HG03520 (cell line): ENCODE measurements at regions not wholly inside any gene's neighbourhood (a gene's known extent, or its start where the extent isn't known, plus 50 kb on each side); places are given as distances from the start of the nearest gene placed in this dataset.

ENCODE experiments used
- ATAC-seq: cut with Tn5 transposase; IDR thresholded peaks from one replicate; pipeline ENCODE4 v1.9.1; 2021; ENCODE audit warnings: mild to moderate bottlenecking, moderate library complexity; ENCODE audit not compliant: unreplicated experiment

- no peak for ATAC-seq
Observed at GRCh38 chr14:97413966-97414717, 617.0 kb downstream of the VRK1 start.

DNA sequence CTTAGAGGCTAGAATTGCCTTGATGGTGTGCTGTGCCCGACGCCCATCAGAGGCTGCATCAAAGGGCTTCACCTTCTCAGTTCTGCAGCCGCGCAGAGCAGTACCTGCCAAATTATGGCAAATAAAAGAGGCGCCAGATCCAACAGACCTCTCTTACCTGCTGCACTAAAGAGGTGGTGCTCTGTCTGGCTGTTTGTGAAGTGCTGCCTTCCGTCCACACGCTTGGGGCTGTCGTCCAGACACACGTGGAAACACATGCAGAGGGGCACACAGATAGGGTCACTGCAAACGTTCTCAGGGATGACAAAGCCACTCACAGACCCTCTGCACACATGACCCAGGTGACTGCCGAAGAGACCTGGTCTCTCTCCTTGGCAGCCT lies 617.5 kb downstream of the VRK1 start:
- ATAC-seq = no peak

DNA sequence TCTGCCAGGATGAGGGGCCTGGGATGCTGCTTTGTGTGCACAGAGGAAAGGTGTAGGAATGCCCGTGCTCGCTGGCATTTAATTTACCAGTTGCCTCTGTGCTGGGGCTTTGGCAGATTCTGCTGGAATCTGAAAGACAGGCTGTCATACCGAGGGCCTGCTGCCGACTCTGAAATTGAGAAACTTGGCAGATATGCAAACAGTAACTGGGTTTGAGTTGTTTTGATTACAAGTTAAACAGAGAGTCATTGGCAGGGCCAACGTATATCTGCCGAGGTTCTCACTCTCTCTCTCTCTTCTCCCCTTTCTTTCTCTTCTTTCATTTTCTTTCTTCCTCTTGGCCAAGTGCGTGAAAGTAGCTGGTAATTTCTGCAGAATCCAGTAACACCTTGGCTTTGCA lies 618.7 kb downstream of the VRK1 start:
- ATAC-seq = no peak

DNA sequence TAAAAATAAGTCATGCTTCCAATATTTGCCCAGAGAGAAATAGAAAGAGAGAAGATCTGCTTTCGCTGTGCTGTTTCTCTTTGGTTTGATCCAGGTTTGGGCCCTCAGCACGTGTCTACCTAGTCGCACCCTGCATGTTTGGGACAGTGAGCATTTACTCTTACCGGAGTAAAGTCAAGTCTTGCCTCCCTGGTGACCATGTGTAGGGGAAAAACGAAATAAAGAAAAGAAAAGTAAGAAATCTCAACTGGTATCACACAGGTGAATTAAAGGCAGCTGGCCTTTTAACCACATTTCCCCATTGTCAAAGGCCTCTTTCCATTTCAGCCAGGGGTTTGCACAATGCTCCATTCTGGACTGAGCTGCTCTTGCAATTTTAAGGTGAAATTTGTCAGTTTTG lies 619.4 kb downstream of the VRK1 start:
- ATAC-seq = no peak

DNA sequence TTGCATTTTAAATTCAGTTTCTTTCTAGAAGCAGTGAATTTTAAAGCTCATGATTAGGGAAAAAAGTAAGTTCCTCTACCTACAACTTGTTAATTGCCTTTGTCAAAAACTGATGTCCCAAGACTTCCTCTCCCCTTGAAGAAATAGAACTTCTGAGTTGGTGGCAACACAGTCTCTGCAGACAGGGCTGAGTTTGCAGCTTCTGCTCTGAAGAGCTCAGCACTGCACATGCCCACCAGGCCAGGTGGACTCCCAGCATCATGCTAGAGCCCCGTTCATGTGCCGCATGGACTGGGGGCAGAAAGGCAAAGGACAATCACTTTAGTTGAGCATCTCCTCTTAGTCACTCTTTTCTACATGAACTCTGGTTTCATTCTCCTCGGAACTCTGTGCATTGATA lies 620.1 kb downstream of the VRK1 start:
- no peak for ATAC-seq

DNA sequence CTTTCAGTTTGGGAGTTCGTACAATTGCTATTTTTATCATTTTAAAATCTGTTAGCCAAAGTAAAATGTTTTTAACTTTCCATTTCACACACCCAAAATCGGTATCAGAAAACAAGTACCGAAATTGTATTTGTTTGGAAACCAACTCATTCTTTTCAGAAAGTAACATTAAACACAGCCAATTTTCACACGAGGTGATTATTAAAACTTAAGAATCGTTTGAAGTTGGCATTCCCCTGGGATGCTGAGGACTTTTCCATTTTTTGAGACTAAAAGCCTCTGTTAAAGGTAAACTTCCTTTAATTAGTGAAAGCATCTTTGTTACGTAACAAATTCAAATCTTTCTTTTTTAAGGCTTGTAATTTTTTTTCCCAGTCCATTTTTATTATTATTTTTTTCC lies 623.0 kb downstream of the VRK1 start:
- no peak for ATAC-seq

- no peak for ATAC-seq
Observed at GRCh38 chr14:97426776-97427175, 629.6 kb downstream of the VRK1 start.

DNA sequence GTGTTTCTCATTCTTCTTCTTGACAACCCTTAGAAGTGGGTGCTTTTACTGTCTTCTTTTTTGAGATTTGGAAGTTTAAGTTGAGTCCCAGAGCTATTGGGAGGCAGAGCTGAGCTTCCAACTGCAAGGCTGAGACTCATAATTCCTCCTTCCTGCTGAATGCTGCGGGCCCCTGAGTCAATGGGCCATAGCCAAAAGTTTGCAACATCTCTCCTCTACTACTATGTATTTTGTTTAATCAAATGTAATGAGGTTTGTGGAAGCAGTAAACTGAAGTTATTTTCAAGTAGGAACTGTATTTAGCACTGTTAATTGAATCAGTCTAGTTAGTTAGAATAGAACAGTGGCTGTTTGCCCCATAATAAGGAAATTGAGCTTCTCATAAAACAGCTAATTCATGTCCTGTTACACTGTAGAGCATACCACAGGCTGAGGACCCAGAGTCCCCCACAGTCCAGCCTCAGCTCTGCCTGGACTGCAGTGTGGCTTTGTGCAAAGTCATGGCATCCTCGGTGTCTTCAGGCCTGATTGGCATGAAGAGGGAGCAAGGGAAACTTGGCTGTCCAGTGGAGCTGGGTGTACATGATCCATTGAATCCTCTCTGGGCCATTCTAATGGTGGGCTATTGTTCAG lies 631.7 kb downstream of the VRK1 start:
- ATAC-seq = no peak

DNA sequence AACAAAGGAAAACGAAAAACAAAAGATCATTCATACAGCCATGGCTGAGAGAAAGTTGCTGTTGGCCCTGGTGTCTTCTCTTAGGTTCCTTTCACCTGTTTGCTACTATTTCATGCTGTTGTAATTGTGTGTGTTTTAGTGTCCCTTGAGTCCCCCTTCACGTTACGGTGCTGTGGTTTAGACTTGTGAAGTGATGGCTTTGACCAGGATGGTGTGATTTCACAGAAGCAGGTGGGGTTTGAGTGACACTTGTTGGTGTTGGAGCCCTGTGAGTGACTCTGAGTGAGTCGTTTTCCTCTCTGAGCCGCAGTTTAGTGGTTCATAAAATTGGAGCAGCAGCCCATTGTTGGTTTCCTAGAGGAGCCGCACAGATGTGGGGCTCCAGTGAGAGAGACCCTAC lies 635.4 kb downstream of the VRK1 start:
- no peak for ATAC-seq

GRCh38 chr14:97441740-97442362 lies 644.7 kb downstream of the VRK1 start:
- no peak for ATAC-seq

DNA sequence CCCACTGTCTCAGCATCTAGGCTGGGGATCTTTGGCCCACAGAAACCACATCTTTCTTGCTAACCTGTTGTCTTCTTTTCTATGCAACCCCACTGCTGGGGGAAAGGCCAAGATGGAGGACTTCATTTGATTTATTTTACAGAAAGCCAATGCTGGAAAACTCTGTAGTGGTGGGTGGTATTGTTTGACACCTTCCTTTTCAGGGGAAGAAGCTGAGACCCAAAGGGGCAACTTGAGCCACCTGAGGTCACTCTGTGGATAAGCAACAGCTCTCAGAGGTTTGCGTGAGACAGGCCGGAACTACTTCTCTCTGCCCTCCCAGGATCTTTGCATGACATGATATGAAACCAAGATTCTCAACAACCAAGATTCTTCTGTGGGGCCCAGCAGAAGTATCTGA lies 645.2 kb downstream of the VRK1 start:
- no peak for ATAC-seq

DNA sequence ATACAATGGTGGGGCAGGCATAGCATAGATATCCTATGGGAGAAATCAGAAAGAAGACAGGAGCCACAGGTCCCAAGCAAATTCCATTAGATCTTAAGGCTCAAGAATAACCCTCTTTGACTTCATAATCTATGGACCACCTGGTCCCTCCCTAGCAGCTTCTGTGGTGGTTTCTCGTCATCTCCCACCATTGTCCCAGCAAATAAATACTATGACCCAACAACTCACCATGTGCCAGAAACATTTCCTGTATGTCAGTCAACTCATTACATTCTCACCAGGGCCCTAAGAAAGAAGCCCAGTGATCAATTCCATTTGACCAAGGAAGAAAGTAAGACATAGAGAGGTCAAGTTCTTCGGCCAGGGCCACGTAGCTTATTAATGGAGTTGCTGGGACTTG lies 646.2 kb downstream of the VRK1 start:
- ATAC-seq = no peak

DNA sequence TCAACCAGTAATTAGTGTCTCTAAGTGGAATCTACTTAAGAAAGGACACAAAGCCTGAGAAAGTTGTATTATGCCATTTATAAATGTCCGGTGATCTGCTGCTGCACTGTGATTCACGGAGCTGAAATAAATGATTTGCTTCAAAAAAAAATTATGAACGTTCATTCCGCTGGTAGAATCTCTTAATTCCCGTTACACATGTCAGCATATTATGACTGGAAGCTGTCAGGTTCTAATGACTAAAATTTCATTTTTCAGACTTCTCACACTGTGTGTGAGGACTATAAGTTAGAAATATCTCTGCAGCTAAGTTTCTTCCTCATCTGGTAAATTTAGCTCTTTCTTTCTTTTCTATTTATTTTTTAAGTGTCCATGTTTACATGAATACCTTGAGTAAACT lies 647.1 kb downstream of the VRK1 start:
- ATAC-seq = no peak

GRCh38 chr14:97445367-97445766 lies 648.2 kb downstream of the VRK1 start:
- ATAC-seq = no peak

GRCh38 chr14:97446087-97446486 lies 648.9 kb downstream of the VRK1 start:
- ATAC-seq = no peak

DNA sequence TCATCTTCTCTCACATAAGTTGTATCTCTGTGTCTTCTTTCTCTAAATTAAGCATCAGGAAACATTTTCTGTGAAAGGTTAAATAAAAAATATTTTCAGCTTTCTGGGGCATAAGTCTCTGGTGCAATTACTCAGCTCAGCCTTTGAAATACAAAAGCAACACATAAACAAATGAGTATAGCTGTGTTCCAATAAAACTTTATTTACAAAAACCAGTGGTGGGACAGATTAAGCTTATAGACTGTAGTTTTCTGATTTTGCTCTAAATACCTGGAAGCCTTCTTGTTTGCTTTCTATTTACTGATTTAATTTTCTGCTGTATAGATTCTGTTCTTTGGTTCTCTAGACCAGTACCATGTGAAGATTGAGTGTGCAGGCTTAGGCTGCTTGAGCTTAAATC lies 655.1 kb downstream of the VRK1 start:
- ATAC-seq = no peak

DNA sequence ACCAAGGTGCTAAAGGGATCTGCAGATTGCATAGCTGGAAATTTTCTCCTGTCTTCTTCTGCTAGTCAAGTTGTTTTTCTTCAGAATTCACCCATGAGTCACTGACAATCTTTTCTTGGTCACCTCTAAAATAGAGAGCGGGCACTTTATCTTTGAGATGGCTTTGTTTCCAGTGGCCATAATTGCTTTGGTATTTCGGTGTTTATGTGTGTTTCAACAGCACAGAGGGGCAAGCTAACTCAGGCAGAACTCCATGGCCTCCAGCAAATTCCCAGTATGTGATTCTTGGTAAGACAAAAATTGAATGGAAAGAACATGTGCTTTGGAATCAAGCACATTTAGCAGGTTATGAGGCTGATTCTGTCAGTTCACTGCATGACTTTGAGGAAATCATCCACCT lies 656.8 kb downstream of the VRK1 start:
- ATAC-seq = no peak

GRCh38 chr14:97456462-97456861 lies 659.3 kb downstream of the VRK1 start:
- no peak for ATAC-seq

- no peak for ATAC-seq
Observed at GRCh38 chr14:97456958-97457357, 659.8 kb downstream of the VRK1 start.

DNA sequence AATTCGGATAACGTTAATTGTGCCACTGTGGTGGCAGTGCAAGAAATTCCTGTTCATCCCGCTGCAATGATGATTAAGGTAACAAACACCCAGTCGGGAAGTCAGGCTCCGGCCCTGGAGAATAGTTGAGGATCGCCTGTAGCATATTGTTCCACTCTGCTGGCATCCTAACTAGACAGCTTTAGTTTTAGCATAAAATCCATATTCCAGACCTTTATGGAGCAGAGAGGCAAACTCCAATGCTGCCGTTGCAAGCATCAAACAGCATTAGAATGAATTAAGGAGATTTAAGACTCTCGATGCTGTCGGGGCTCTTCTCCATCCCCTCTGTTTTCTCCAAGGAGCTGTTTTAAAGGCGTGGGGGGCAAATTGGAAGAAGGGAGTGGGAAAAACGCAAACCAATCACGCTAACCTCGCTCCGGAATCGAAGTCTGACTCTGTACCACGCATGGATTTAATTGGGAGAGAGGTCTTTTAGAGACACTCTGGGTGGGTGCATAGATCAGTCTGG lies 660.4 kb downstream of the VRK1 start:
- no peak for ATAC-seq

GRCh38 chr14:97458255-97458654 lies 661.1 kb downstream of the VRK1 start:
- ATAC-seq = no peak
